ENCODE measurements at regions not wholly inside any gene's neighbourhood (a gene's known extent, or its start where the extent isn't known, plus 50 kb on each side); places are given as distances from the start of the nearest gene placed in this dataset.

GRCh38 chr6:165843121-165843520 lies 180.1 kb upstream of the PDE10A start:
- TF ChIP-seq CTCF (conservative IDR thresholded peaks at IDR 0.05; ENCODE audit: low read depth, low read length), result no peak
- no peak for TF ChIP-seq EZH2 (IDR thresholded peaks at IDR 0.05; ENCODE audit: low read length, unreplicated experiment)
- no peak for TF ChIP-seq EZH2phosphoT487 (IDR thresholded peaks at IDR 0.05; ENCODE audit: borderline replicate concordance, low read length)
